Neutrophil (primary cell): ENCODE measurements at regions not wholly inside any gene's neighbourhood (a gene's known extent, or its start where the extent isn't known, plus 50 kb on each side); places are given as distances from the start of the nearest gene placed in this dataset.

Experiments used
- H3K27ac ChIP-seq: fragments of 200-600 bp; sonication (generic); 2 replicates; pipeline ENCODE4 v1.5.1; 2016; ENCODE audit warnings: mild to moderate bottlenecking, moderate library complexity
- H3K27me3 ChIP-seq: fragments of 200-600 bp; sonication (generic); 2 replicates; pipeline ENCODE4 v1.6.0; 2016; ENCODE audit warnings: mild to moderate bottlenecking
- H3K36me3 ChIP-seq: fragments of 200-600 bp; sonication (generic); 2 replicates; pipeline ENCODE4 v1.5.1; 2017
- H3K4me1 ChIP-seq, 2 experiments: fragments of 200-600 bp in 1 of 2; sonication (generic) in 1 of 2; 1 replicate in 1 of 2; 2 replicates in 1 of 2; pipeline versions ENCODE4 v1.5.1 to v1.6.1; 2013 to 2016; ENCODE audit warnings: low read depth in 1 of 2, low read length in 1 of 2, mild to moderate bottlenecking in 1 of 2, moderate library complexity in 1 of 2; ENCODE audit not compliant: control insufficient read depth in 1 of 2, insufficient read depth in 1 of 2
- H3K4me3 ChIP-seq, 2 experiments: fragments of 200-600 bp in 1 of 2; sonication (generic) in 1 of 2; 1 replicate in 1 of 2; 2 replicates in 1 of 2; pipeline ENCODE4 v1.5.1; 2013 to 2016; ENCODE audit warnings: low read depth in 1 of 2, low read length in 1 of 2, mild to moderate bottlenecking in 1 of 2, moderate library complexity in 1 of 2
- H3K9me3 ChIP-seq: fragments of 200-600 bp; sonication (generic); 2 replicates; pipeline ENCODE4 v1.5.1; 2016
- TF ChIP-seq, protein P1 (sequence below): fragments of 200-600 bp; sonication (generic); IDR thresholded peaks from 2 replicates; pipeline ENCODE4 v1.5.1; 2016; ENCODE audit warnings: antibody characterized with exemption

DNA sequence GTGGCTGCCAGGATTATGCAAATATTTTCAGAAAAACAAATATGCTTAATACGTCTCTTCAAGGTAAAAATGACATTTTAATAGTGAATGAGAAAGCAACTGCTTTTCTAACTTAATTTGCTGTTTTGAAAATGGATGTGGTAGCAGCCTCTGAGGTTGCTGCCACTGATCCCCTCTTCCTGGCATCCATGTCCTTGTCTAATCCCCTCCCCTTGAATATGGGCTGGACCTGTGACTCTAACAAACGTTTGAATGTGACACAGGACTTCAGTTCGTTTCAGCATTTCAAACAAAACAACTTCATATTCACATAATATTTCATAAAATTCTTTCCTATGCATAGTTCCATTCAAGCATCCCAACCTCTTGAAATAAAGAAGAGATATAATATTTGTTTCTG, 64.2 kb upstream of the SLC38A2 start:
- Histone ChIP-seq H3K4me1 (no peaks in the 10 kb centered on the region), H3K27ac (no peak overlapping the region)

DNA sequence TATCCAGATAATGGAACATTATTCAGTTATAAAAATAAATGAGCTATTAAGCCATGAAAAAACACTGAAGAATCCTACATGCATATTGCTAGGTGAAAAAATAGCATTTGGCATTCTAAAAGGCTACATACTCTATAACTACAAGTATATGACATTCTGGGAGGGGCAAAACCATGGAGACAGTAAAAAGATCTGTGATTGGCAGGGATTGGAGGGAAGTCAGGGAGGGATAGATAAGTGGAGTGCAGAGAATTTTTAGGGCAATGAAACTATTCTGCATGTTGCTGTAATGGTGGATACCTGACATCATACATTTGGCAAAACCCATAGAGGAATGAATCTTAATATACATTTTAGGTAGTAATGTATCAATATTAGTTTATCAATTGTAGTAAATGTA, 63.1 kb upstream of the SLC38A2 start:
- Histone ChIP-seq H3K36me3 (no peaks in the 10 kb centered on the region), H3K27me3 (no peaks in the 10 kb centered on the region), H3K27ac (no peak overlapping the region), H3K4me1 (peaks cover 2 to 4% of the 10 kb centered on the region in 2 experiments), H3K4me3 (no peak overlapping the region), H3K9me3 (no peaks in the 10 kb centered on the region)
- TF ChIP-seq, protein P1, sequence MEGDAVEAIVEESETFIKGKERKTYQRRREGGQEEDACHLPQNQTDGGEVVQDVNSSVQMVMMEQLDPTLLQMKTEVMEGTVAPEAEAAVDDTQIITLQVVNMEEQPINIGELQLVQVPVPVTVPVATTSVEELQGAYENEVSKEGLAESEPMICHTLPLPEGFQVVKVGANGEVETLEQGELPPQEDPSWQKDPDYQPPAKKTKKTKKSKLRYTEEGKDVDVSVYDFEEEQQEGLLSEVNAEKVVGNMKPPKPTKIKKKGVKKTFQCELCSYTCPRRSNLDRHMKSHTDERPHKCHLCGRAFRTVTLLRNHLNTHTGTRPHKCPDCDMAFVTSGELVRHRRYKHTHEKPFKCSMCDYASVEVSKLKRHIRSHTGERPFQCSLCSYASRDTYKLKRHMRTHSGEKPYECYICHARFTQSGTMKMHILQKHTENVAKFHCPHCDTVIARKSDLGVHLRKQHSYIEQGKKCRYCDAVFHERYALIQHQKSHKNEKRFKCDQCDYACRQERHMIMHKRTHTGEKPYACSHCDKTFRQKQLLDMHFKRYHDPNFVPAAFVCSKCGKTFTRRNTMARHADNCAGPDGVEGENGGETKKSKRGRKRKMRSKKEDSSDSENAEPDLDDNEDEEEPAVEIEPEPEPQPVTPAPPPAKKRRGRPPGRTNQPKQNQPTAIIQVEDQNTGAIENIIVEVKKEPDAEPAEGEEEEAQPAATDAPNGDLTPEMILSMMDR = no peak

More for the DNA sequence above, 64.2 kb upstream of the SLC38A2 start:
- no peaks in the 10 kb centered on the region for H3K36me3 ChIP-seq
- no peaks in the 10 kb centered on the region for H3K27me3 ChIP-seq
- H3K4me3 ChIP-seq = no peak overlapping the region
- no peaks in the 10 kb centered on the region for H3K9me3 ChIP-seq
- TF ChIP-seq, protein P1 = no peak

DNA sequence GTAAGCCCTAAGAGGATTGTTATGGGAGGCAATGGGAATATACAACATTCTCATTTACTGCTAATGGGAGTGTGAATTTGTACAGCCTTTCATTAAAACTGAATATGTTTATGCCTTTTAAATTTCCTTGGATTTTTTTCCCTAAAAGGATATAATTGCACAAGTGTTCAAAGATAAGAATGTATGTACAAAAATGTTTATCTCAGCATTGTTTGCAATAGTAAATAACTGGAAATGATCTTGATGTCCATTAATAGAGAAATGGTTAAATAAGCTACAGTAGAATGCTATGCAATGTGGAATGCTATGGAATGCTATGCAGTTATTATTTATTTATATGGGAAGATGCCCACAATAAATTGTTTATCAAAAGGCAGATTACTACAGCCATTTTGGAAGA, 62.5 kb upstream of the SLC38A2 start:
- H3K4me1 ChIP-seq = peaks cover 8 to 9% of the 10 kb centered on the region in 2 experiments
- H3K27ac ChIP-seq = no peak overlapping the region

DNA sequence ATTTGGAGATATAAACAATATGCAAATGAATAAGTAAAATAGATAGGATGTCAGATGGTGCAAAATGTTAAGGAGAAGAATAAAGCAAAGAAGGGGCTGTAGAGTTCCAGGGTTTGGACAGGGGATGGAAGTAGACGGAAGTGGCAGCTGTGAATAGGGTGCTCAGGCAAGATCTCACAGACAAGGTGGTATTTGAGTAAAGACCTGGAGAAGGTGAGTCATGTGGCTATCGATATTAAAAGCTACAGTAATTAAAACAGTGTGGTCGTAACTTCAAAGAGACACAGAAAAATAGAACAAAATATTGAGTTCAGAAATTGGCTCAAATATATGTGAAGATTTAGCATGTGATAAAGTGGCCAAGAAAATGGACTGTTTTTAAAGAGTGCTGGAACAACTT, 61.3 kb upstream of the SLC38A2 start:
- Histone ChIP-seq H3K36me3 (no peaks in the 10 kb centered on the region), H3K4me1 (peaks cover 8 to 9% of the 10 kb centered on the region in 2 experiments), H3K27me3 (no peaks in the 10 kb centered on the region), H3K4me3 (no peak overlapping the region), H3K9me3 (no peaks in the 10 kb centered on the region), H3K27ac (no peak overlapping the region)
- TF ChIP-seq, protein P1 = no peak

More for the DNA sequence above, 62.5 kb upstream of the SLC38A2 start:
- TF ChIP-seq, protein P1 = no peak
- H3K9me3 ChIP-seq = no peaks in the 10 kb centered on the region
- no peak overlapping the region for H3K4me3 ChIP-seq
- H3K36me3 ChIP-seq = no peaks in the 10 kb centered on the region
- H3K27me3 ChIP-seq = no peaks in the 10 kb centered on the region

DNA sequence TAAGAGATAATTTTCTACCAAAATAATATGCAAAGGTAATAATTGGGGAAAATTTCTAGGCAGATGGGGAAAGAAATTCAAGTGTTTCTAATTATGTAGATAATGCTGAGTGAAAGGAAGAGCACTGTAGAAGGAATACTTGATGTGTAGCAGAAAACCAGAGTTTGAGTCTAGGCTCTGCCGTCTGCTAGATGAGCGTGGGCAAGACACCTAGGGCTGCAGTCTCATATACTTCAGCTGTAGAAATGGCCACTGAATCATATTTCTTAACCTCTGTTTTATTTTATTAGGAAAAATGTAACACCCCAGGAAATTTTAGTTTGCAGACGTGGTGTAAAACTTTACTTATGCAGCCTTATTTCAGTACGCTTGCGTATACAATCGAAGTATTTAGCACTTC, 59.8 kb upstream of the SLC38A2 start:
- H3K27ac ChIP-seq = no peak overlapping the region
- H3K4me3 ChIP-seq = no peak overlapping the region
- TF ChIP-seq, protein P1 = no peak

More for the DNA sequence above, 59.8 kb upstream of the SLC38A2 start:
- H3K4me1 ChIP-seq = peaks cover 8 to 9% of the 10 kb centered on the region in 2 experiments
- no peaks in the 10 kb centered on the region for H3K36me3 ChIP-seq
- no peaks in the 10 kb centered on the region for H3K27me3 ChIP-seq
- no peaks in the 10 kb centered on the region for H3K9me3 ChIP-seq
